ENCODE measurements at regions not wholly inside any gene's neighbourhood (a gene's known extent, or its start where the extent isn't known, plus 50 kb on each side); places are given as distances from the start of the nearest gene placed in this dataset.
"Not testable (repeated sequence)": the region's sequence is repeated elsewhere in the genome, so short reads cannot be mapped to it uniquely, and the experiment has no call there.

GRCh38 chr1:166490437-166490991, 323.7 kb upstream of the FAM78B start:
- no peak for DNase-seq (ENCODE audit: low read depth)

DNA sequence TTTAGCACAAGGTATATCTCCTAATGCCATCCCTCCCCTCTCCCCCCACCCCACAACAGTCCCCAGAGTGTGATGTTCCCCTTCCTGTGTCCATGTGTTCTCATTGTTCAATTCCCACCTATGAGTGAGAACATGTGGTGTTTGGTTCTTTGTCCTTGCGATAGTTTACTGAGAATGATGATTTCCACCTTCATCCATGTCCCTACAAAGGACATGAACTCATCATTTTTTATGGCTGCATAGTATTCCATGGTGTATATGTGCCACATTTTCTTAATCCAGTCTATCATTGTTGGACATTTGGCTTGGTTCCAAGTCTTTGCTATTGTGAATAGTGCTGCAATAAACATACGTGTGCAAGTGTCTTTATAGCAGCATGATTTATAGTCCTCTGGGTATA, 327.0 kb upstream of the FAM78B start:
- not testable (repeated sequence) for DNase-seq (ENCODE audit: low read depth)

- no peak for DNase-seq (ENCODE audit: low read depth)
Observed at GRCh38 chr1:166507347-166507746, 331.9 kb upstream of the POGK start.

DNA sequence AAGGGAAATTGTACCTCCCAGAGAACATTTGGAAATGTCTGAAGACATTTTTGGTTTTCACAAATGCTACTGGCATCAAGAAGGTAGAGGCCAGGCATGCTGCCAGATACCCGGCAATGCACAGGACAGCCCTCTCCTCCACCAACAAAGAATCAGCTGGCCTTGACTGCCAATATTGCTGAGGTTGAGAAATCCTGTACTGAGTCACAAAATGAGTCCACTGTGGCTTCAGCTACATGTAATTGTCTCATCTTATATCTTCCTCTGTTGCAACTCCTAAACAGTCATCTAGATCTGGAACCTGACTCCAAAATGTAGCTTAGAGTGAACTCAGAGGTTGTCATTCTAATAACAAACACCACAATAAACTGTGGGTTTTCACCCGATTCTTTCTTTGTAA, 327.5 kb upstream of the POGK start:
- DNase-seq (ENCODE audit: low read depth), result no peak

- DNase-seq (ENCODE audit: low read depth), result no peak
Observed at GRCh38 chr1:166514067-166514466, 325.2 kb upstream of the POGK start.

DNA sequence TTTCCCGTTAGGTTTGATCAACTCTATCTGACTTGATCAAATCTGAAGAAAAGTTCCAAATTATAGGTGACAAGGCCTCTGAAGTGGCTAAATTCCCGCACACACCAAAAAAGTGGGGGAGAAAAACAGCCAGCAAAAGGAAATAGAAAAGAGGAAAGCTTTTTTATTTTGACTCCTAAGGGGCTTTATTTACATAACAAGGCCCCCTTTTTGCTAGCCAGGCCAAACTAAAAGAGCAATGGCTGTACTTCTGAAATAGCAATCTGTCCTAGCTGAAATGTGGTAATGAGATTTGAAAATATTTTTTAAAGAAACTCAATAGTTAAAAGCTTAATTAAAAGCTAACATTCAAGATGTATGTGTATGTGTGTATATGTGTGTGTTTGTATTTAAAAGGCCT, 311.5 kb upstream of the POGK start:
- no peak for DNase-seq (ENCODE audit: low read depth)

- DNase-seq (ENCODE audit: low read depth), result no peak
Observed at GRCh38 chr1:166538646-166539045, 300.6 kb upstream of the POGK start.

- DNase-seq (ENCODE audit: low read depth), result no peak
Observed at GRCh38 chr1:166544036-166544435, 295.2 kb upstream of the POGK start.

DNA sequence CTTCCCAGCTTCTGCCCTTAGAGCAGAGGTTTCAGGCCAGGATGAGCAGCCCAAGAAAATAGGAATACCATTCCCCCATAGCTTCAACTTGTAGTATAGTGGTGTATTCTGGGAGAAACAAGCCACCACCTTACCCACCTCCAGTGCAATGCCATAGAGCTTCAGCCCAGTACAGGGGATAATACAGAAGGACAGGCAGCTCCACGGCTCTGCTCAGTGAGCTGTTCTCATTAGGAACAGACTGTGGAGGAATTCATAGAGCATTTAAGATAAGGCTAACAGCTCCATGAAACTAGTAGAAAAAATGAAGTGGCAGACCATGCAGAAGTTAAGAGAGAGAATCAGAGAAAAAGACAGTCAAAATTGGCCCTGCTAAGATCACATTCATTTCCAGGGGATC, 294.7 kb upstream of the POGK start:
- DNase-seq (ENCODE audit: low read depth), result no peak

GRCh38 chr1:166552706-166553105, 286.6 kb upstream of the POGK start:
- no peak for DNase-seq (ENCODE audit: low read depth)

DNA sequence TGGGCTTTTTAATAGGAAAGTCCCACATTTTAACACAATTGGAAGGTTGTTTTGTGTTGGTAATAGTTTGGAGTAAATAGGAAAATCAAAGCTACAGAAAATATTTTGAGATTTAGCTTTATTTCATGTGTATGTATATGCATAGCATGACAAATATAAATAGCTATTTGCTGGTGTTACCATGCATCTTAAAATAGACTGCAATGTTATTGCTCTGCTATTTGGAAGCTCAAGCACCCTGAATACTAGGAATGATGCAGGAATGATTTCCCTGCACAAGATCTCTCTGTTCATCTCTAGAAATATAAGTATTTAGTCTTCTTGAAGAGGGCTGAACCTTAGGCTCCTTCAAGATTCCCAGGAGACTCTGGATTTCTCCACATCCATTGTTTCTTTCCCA, 268.3 kb upstream of the POGK start:
- DNase-seq (ENCODE audit: low read depth), result no peak

GRCh38 chr1:166573199-166573598, 266.1 kb upstream of the POGK start:
- DNase-seq (ENCODE audit: low read depth), result no peak

- no peak for DNase-seq (ENCODE audit: low read depth)
Observed at GRCh38 chr1:166579557-166580501, 259.4 kb upstream of the POGK start.

DNA sequence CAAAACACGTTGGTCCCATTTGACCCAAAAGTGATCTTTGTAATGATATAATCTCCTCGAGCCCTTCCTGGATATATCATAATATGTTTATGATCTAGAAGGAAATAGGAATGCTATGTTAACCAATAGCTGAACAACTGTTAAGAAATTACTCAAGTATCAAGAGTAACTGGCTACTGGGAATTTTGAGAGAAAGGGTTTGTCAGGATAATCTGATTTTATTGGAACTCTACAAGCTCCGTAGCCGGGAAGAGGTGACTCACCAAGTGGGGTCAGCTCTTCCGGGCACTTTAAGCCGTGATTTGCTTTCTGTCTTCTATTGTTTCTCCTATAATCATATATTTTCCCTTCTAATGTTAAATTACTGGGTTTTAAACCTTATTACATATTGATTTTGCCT, 250.5 kb upstream of the POGK start:
- DNase-seq (ENCODE audit: low read depth), result no peak

DNA sequence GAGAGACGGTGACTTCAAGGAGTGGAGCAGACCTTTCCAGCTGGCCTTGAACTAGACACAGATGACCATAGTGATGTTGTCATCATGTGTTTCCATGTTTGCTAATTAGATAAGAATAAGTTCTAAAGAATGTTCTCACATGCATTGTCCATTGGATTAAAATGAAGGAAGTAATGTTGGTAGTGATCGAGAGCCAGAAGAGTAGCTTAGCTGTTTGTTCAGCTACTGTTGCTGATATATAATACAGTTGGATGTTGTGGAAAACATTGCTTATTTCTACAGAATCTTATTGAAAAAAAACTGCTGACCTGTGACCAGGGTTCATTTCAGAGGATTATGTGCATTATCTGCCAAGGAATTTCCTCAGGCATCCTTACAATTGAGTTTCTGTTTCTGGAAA, 249.1 kb upstream of the POGK start:
- DNase-seq (ENCODE audit: low read depth), result no peak

- no peak for DNase-seq (ENCODE audit: low read depth)
Observed at GRCh38 chr1:166594646-166595045, 244.6 kb upstream of the POGK start.

DNA sequence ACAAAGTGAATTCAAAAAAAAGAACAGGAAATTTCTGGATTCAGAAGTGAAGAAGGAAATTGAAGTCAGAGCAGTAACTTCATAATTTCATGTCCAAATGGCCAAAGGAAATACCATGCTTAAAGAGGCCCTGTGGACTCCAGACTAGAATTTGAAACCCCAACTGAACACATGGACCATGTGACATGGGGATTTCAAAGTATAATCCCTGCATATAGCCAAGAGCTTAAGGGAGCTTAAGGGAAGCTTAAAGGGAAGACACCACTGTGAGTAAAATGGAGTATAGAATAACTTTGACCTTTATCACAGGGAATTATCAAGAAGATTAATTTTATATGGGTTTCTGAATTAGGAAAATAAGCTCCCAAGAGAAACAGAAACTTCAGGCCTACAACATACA, 241.8 kb upstream of the POGK start:
- no peak for DNase-seq (ENCODE audit: low read depth)

- DNase-seq (ENCODE audit: low read depth), result no peak
Observed at GRCh38 chr1:166600574-166600973, 238.7 kb upstream of the POGK start.

GRCh38 chr1:166601650-166602278, 237.5 kb upstream of the POGK start:
- no peak for DNase-seq (ENCODE audit: low read depth)

- DNase-seq (ENCODE audit: low read depth), result not testable (repeated sequence)
Observed at GRCh38 chr1:166602801-166603200, 236.5 kb upstream of the POGK start.

DNA sequence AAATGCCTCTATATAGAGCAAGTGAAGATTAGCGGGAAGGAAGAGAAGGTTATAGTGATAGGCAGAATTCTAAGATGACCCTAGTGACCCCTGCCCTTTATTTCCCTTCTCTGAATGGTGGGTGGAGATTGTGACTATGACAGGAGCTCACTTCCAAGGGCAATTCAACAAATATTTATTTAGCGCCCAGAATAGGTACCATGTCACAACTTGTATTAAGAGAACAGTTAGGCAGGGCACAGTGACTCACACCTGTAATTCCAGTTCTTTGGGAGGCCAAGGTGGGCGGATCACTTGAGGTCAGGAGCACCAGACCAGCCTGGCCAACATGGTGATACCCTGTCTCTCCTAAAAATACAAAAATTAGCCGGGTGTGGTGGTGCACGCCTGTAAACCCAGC, 236.0 kb upstream of the POGK start:
- DNase-seq (ENCODE audit: low read depth), result no peak

DNA sequence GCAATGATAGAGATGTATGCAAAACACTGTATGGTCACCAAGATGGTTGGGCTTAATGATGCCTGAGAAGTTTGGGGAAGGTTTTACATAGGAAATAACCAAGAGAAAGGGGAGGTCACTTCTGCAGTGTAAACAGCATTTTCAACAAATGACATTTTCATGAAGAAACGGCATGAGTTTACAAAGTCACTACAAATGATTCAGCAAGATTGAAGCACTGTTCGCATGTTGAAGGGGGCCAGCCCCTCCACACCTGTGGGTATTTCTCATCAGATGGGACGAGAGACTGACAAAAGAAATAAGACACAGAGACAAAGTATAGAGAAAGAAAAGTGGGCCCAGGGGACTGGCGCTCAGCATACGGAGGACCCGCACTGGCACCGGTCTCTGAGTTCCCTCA, 234.1 kb upstream of the POGK start:
- DNase-seq (ENCODE audit: low read depth), result no peak

GRCh38 chr1:166612886-166613285, 226.4 kb upstream of the POGK start:
- DNase-seq (ENCODE audit: low read depth), result no peak

Measured in activated T-cell treated with anti-CD3 and anti-CD28 coated beads for 48 hours (primary cell).